Activated B cell treated with CpG ODN at 0.5 μM for 24 hours (primary cell): ENCODE measurements at regions not wholly inside any gene's neighbourhood (a gene's known extent, or its start where the extent isn't known, plus 50 kb on each side); places are given as distances from the start of the nearest gene placed in this dataset.

ENCODE experiments used
- ATAC-seq: fragments of 200-7000 bp; cut with Tn5 transposase; one replicate; pipeline ENCODE4 v1.10.0; 2021; ENCODE audit warnings: low read depth, mild to moderate bottlenecking, moderate library complexity
- CTCF ChIA-PET: fragments of 350-600 bp; sonication (Branson Sonifier 250); formaldehyde crosslinking; loops from one replicate; lab custom pipeline; 2021; ENCODE audit warnings: antibody characterized with exemption; lab: Charles Lee
- POLR2A ChIA-PET: fragments of 350-600 bp; sonication (Branson Sonifier 250); formaldehyde crosslinking; loops from one replicate; lab custom pipeline; 2021; ENCODE audit warnings: antibody characterized with exemption; lab: Charles Lee
- DNase-seq: peaks from one replicate; pipeline ENCODE4 v3.0.0; 2022
- H3K27ac Mint-ChIP-seq: one replicate; pipeline ENCODE4 v1.8.0; 2020; ENCODE audit warnings: mixed read lengths
- H3K27me3 Mint-ChIP-seq: one replicate; pipeline ENCODE4 v1.8.0; 2021; ENCODE audit warnings: mixed read lengths
- H3K36me3 Mint-ChIP-seq: one replicate; pipeline ENCODE4 v1.8.0; 2021; ENCODE audit warnings: low read depth, mixed read lengths
- H3K4me1 Mint-ChIP-seq: one replicate; pipeline ENCODE4 v1.8.0; 2021; ENCODE audit warnings: mixed read lengths
- H3K4me3 Mint-ChIP-seq: one replicate; pipeline ENCODE4 v1.8.0; 2020; ENCODE audit warnings: mild to moderate bottlenecking, mixed read lengths
- H3K9me3 Mint-ChIP-seq: one replicate; pipeline ENCODE4 v1.8.0; 2020; ENCODE audit warnings: mixed read lengths
- CTCF ChIP-seq: fragments of 200-600 bp; IDR thresholded peaks from one replicate; pipeline ENCODE4 v1.8.0; 2022; ENCODE audit warnings: antibody characterized with exemption, mild to moderate bottlenecking
- intact Hi-C: fragments of 100-400 bp; cut with micrococcal nuclease; formaldehyde crosslinking; loops from one replicate; pipeline ENCODE4 v1.15.1; 2024

GRCh38 chr5:29930316-29930715, 1263.2 kb upstream of the CDH6 start:
- Mint-ChIP-seq H3K9me3 (peaks cover 4% of the 10 kb centered on the region), H3K27ac (no peak overlapping the region), H3K4me1 (no peaks in the 10 kb centered on the region), H3K4me3 (no peak overlapping the region), H3K36me3 (no peaks in the 10 kb centered on the region), H3K27me3 (no peaks in the 10 kb centered on the region)
- DNase-seq (no peak), ATAC-seq (no peak)
- intact Hi-C loops: no loop called here
- no peak for TF ChIP-seq CTCF
- CTCF ChIA-PET: no interaction called here
- POLR2A ChIA-PET: no interaction called here

- DNase-seq (no peak), ATAC-seq (no peak)
- ChIA-PET CTCF (no interaction called here), POLR2A (no interaction called here)
- intact Hi-C loops: no loop called here
- H3K27me3 Mint-ChIP-seq: no peaks in the 10 kb centered on the region
- H3K4me3 Mint-ChIP-seq: no peak overlapping the region
- H3K36me3 Mint-ChIP-seq: no peaks in the 10 kb centered on the region
- H3K4me1 Mint-ChIP-seq: no peaks in the 10 kb centered on the region
- peaks cover 7% of the 10 kb centered on the region for H3K9me3 Mint-ChIP-seq
- H3K27ac Mint-ChIP-seq: no peak overlapping the region
- TF ChIP-seq CTCF: no peak
Observed at GRCh38 chr5:29924107-29924506, 1269.4 kb upstream of the CDH6 start.

- no peaks in the 10 kb centered on the region for H3K27me3 Mint-ChIP-seq
- no peak overlapping the region for H3K4me3 Mint-ChIP-seq
Observed at GRCh38 chr5:29905626-29906353, 1287.7 kb upstream of the CDH6 start.

GRCh38 chr5:29902859-29903258, 1290.6 kb upstream of the CDH6 start:
- no peaks in the 10 kb centered on the region for H3K4me1 Mint-ChIP-seq
- no peak overlapping the region for H3K4me3 Mint-ChIP-seq
- ChIA-PET POLR2A (no interaction called here), CTCF (no interaction called here)
- H3K27ac Mint-ChIP-seq: no peak overlapping the region
- no peaks in the 10 kb centered on the region for H3K27me3 Mint-ChIP-seq
- ATAC-seq (no peak), DNase-seq (no peak)
- TF ChIP-seq CTCF: no peak
- intact Hi-C loops: no loop called here
- H3K9me3 Mint-ChIP-seq: no peaks in the 10 kb centered on the region
- no peaks in the 10 kb centered on the region for H3K36me3 Mint-ChIP-seq

More at GRCh38 chr5:29905626-29906353, 1287.7 kb upstream of the CDH6 start:
- no peaks in the 10 kb centered on the region for H3K4me1 Mint-ChIP-seq
- H3K27ac Mint-ChIP-seq: no peak overlapping the region
- no peaks in the 10 kb centered on the region for H3K36me3 Mint-ChIP-seq
- DNase-seq (no peak), ATAC-seq (no peak)
- TF ChIP-seq CTCF: no peak
- ChIA-PET POLR2A (no interaction called here), CTCF (no interaction called here)
- intact Hi-C loops: no loop called here
- H3K9me3 Mint-ChIP-seq: peaks cover 3% of the 10 kb centered on the region

- ATAC-seq (no peak), DNase-seq (no peak)
- ChIA-PET POLR2A (no interaction called here), CTCF (no interaction called here)
- intact Hi-C loops: no loop called here
- Mint-ChIP-seq H3K27me3 (no peaks in the 10 kb centered on the region), H3K36me3 (no peaks in the 10 kb centered on the region), H3K27ac (no peak overlapping the region), H3K4me1 (no peaks in the 10 kb centered on the region), H3K9me3 (peaks cover 2% of the 10 kb centered on the region), H3K4me3 (no peak overlapping the region)
- no peak for TF ChIP-seq CTCF
Observed at GRCh38 chr5:29899583-29899982, 1293.9 kb upstream of the CDH6 start.
